ENCODE measurements at regions not wholly inside any gene's neighbourhood (a gene's known extent, or its start where the extent isn't known, plus 50 kb on each side); places are given as distances from the start of the nearest gene placed in this dataset.

DNA sequence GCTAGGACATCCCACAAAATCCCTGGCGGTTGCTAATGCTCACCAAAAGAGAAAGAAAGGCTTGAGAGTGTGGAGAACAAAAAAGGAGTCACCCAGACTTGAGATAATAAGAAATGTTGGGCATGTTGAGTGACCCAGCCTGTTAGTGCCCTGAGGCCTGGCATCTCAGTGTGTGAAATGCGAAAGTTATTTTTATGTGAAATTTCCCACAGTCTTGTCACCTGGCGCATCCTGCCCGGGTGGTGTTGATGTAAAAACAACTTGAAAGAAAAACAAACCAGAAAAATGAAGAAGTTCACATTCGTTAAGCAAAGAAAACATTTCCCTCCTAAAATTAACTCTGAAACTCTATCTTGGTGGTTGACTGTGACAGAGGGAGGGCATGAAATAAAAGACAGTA, 495.2 kb downstream of the MID1IP1 start:
- TF ChIP-seq POLR2AphosphoS5 (IDR thresholded peaks at IDR 0.05; ENCODE audit: low read depth, low read length) (no peak), TAF1 (IDR thresholded peaks at IDR 0.05; ENCODE audit: borderline replicate concordance, low read depth, low read length) (no peak)

Data from GM12892 (cell line).